Colonic mucosa (tissue), 4 donors: ENCODE measurements at regions not wholly inside any gene's neighbourhood (a gene's known extent, or its start where the extent isn't known, plus 50 kb on each side); places are given as distances from the start of the nearest gene placed in this dataset.

Experiments used
- DNase-seq: peaks from one replicate; pipeline ENCODE4 v3.0.0-alpha.2; 2020
- H3K27ac ChIP-seq: fragments of 200-600 bp; one replicate; pipeline ENCODE4 v1.8.0; 2021
- H3K27me3 ChIP-seq: fragments of 200-600 bp; one replicate; pipeline ENCODE4 v1.8.0; 2021
- H3K36me3 ChIP-seq: fragments of 200-600 bp; one replicate; pipeline ENCODE4 v1.8.0; 2021
- H3K4me1 ChIP-seq: fragments of 200-600 bp; one replicate; pipeline ENCODE4 v1.8.0; 2021; ENCODE audit warnings: mild to moderate bottlenecking
- H3K4me3 ChIP-seq: fragments of 200-600 bp; one replicate; pipeline ENCODE4 v1.8.0; 2021
- H3K9ac ChIP-seq, 2 donors: one replicate each; pipeline ENCODE4 v1.7.0; 2013; ENCODE audit warnings: control low read depth in 2 of 2, low read depth in 2 of 2, low read length in 2 of 2
- H3K9me3 ChIP-seq: fragments of 200-600 bp; one replicate; pipeline ENCODE4 v1.8.0; 2021
- intact Hi-C: fragments of 100-400 bp; cut with DNase I; formaldehyde crosslinking; loops from one replicate; pipeline ENCODE4 v1.14.1; 2022
- TF ChIP-seq, protein P1 (sequence below): fragments of 200-600 bp; IDR thresholded peaks from one replicate; pipeline ENCODE4 v1.8.0; 2022; ENCODE audit warnings: antibody characterized with exemption, mild to moderate bottlenecking
- donor health status: healthy.
- donor health status: DM: no; HTN: no; CAD: no.
- donor health status: DM: no; HTN: no; CAD: no.

DNA sequence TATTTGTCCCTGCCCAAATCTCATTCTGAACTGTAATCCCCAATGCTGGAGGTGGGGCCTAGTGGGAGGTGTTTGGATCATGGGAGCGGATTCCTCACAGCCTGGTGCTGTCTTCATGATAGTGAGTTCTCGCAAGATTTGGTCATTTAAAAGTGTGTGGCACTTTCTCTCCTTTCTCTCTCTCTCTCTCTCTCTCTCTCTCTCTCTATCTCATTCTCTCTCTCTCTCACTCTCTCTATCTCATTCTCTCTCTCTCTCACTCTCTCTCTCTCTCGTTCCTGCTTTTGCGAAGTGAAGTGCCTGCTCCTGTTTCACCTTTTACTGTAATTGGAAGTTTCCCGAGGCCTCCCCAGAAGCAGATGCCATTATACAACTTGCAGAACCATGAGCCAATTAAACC lies 207.3 kb upstream of the NR4A3 start:
- Histone ChIP-seq H3K4me3 (no peak overlapping the region), H3K9ac (no peak overlapping the region), H3K9me3 (no peaks in the 10 kb centered on the region), H3K36me3 (no peaks in the 10 kb centered on the region), H3K4me1 (no peaks in the 10 kb centered on the region), H3K27me3 (no peaks in the 10 kb centered on the region), H3K27ac (no peak overlapping the region)
- TF ChIP-seq, protein P1, sequence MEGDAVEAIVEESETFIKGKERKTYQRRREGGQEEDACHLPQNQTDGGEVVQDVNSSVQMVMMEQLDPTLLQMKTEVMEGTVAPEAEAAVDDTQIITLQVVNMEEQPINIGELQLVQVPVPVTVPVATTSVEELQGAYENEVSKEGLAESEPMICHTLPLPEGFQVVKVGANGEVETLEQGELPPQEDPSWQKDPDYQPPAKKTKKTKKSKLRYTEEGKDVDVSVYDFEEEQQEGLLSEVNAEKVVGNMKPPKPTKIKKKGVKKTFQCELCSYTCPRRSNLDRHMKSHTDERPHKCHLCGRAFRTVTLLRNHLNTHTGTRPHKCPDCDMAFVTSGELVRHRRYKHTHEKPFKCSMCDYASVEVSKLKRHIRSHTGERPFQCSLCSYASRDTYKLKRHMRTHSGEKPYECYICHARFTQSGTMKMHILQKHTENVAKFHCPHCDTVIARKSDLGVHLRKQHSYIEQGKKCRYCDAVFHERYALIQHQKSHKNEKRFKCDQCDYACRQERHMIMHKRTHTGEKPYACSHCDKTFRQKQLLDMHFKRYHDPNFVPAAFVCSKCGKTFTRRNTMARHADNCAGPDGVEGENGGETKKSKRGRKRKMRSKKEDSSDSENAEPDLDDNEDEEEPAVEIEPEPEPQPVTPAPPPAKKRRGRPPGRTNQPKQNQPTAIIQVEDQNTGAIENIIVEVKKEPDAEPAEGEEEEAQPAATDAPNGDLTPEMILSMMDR = no peak
- DNase-seq = no peak
- intact Hi-C loops = no loop called here

- Histone ChIP-seq H3K36me3 (no peaks in the 10 kb centered on the region), H3K27ac (no peak overlapping the region), H3K4me1 (no peaks in the 10 kb centered on the region), H3K9ac (no peak overlapping the region), H3K27me3 (no peaks in the 10 kb centered on the region), H3K9me3 (no peaks in the 10 kb centered on the region), H3K4me3 (no peak overlapping the region)
- no peak for DNase-seq
- intact Hi-C loops = no loop called here
- TF ChIP-seq, protein P1 = no peak
Observed at GRCh38 chr9:99621040-99621439, 200.6 kb upstream of the NR4A3 start.

DNA sequence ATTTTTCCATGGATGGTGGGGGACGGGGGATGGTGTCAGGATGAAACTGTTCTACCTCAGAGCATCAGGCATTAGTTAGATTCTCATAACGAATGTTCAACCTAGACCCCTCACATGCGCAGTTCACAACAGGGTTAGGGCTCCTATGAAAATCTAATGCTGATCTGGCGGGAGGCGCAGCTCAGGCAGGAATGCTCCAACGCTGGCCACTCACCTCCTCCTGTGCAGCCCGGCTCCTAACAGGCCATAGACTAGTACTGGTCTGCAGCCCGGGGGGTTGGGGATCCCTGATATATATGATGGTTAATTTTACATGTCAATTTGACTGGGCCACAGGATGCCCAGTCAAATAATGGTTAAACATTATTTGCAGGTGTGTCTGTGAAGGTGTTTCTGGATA lies 199.0 kb upstream of the NR4A3 start:
- Histone ChIP-seq H3K9ac (no peak overlapping the region), H3K9me3 (no peaks in the 10 kb centered on the region), H3K27me3 (no peaks in the 10 kb centered on the region), H3K36me3 (no peaks in the 10 kb centered on the region), H3K27ac (no peak overlapping the region), H3K4me3 (no peak overlapping the region), H3K4me1 (no peaks in the 10 kb centered on the region)
- TF ChIP-seq, protein P1 = no peak
- intact Hi-C loops = no loop called here
- DNase-seq = no peak

DNA sequence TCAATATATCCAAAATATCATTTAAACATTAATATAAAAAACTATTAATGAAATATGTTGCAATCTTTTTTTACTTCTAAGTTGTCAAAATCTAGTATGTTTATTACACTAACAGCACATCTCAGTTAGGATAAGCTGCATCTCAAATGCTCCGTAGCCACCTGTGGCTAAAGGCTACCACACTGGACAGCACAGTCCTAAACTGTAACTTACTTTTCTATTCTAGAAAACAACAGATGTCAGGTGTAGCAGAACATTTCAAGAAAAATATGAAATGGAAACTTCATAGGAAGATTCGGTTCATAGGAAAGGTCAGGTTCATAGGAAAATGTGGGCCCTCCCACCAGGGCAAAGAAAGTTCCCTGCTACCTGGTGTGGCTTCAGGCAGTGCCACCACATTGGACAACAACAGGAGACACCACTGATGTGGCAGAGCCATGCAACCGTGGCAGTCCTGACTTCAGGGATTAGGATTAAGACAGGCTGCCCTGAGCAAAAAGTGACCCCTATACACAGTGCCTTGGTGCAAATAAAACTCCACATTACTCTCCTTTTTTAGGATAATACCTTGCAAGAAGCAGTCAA lies 197.8 kb upstream of the NR4A3 start:
- no peak for DNase-seq
- TF ChIP-seq, protein P1 = no peak
- no peak overlapping the region for H3K27ac ChIP-seq
- no peaks in the 10 kb centered on the region for H3K4me1 ChIP-seq
- no peak overlapping the region for H3K4me3 ChIP-seq
- H3K9ac ChIP-seq = no peak overlapping the region
- no peaks in the 10 kb centered on the region for H3K9me3 ChIP-seq
- no peaks in the 10 kb centered on the region for H3K36me3 ChIP-seq
- intact Hi-C loops = no loop called here
- no peaks in the 10 kb centered on the region for H3K27me3 ChIP-seq

DNA sequence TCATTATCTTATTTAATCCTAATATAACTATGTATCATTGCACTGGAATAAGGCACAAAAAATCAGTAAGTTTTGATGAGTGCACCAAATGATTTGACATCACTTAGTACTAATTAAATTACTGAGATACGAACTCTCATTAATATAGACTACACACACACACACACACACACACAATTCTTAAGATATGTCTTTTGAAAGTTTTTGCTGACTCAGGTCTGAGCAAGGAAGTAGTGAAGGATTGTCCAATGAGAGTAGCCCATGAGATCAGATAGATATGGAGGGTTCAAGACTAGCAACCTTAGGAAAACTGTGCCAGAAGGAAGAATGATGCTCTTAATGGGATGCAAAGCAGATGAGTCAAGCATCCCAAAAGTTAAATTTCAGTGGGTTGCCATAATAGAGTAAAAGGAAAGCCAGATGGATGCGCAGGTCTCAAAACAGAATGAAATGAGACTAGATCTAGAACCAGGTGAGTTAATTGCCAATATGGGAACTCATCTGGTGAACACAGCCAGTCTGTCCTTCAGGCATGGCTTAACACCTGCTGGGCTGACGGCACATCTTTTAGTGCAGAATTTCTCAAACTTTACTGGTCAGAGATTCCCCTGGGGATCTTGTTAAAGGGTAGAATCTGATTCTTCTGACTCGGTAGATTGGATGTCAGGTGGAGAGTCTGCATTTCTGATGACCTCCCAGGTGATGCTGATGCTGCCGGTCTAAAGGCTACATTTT lies 197.0 kb upstream of the NR4A3 start:
- TF ChIP-seq, protein P1 = no peak
- Histone ChIP-seq H3K4me1 (no peaks in the 10 kb centered on the region), H3K27ac (no peak overlapping the region), H3K4me3 (no peak overlapping the region), H3K9ac (no peak overlapping the region), H3K36me3 (no peaks in the 10 kb centered on the region), H3K9me3 (no peaks in the 10 kb centered on the region), H3K27me3 (no peaks in the 10 kb centered on the region)
- intact Hi-C loops = no loop called here
- no peak for DNase-seq
